SK-N-SH (cell line): ENCODE measurements at regions not wholly inside any gene's neighbourhood (a gene's known extent, or its start where the extent isn't known, plus 50 kb on each side); places are given as distances from the start of the nearest gene placed in this dataset.

Experiments used
- CTCF ChIA-PET: fragments of 300-600, 350-600 bp; formaldehyde crosslinking; extraction: SDS; loops from one replicate; lab custom pipeline; 2021; lab: Yijun Ruan, JAX
- POLR2A ChIA-PET: fragments of 350-600 bp; sonication (Branson Sonifier 250); formaldehyde crosslinking; extraction: SDS; loops from one replicate; lab custom pipeline; 2020; ENCODE audit warnings: antibody characterized with exemption, inconsistent platforms; lab: Yijun Ruan, JAX
- DNase-seq: peaks from one replicate; pipeline ENCODE4 v3.0.0; 2012
- H2AFZ ChIP-seq: fragments of 200-600 bp; sonication (generic); 2 replicates; pipeline ENCODE4 v1.8.1; 2016; ENCODE audit warnings: antibody characterized with exemption, mild to moderate bottlenecking, low read depth
- H3F3A ChIP-seq: fragments of 200-600 bp; sonication (generic); replicated peaks from 2 replicates; pipeline ENCODE3; 2016; ENCODE audit warnings: antibody characterized with exemption, mild to moderate bottlenecking; ENCODE audit not compliant: insufficient read depth
- H3K27ac ChIP-seq, 2 experiments: fragments of 200-500 bp in 1 of 2; fragments of 200-600 bp in 1 of 2; sonication (Bioruptor generic) in 1 of 2; sonication (generic), shearing (Covaris generic) in 1 of 2; 2 replicates each; pipeline versions ENCODE4 v1.5.1 to v1.6.1; 2014 to 2016; ENCODE audit warnings: low read depth in 2 of 2, inconsistent platforms in 1 of 2, low read length in 1 of 2, mild to moderate bottlenecking in 1 of 2, mixed read lengths in 1 of 2
- H3K27me3 ChIP-seq: fragments of 200-600 bp; sonication (generic), shearing (Covaris generic); 2 replicates; pipeline ENCODE4 v1.6.1; 2016; ENCODE audit warnings: mixed run types; ENCODE audit not compliant: insufficient read depth
- H3K36me3 ChIP-seq, 2 experiments: fragments of 200-500 bp in 1 of 2; fragments of 200-600 bp in 1 of 2; sonication (Bioruptor generic) in 1 of 2; sonication (generic) in 1 of 2; replicated peaks in 1 of 2; 2 replicates each; pipeline versions ENCODE3 to v1.5.1; 2014 to 2016; ENCODE audit warnings: low read length in 1 of 2, mild to moderate bottlenecking in 1 of 2; ENCODE audit not compliant: insufficient read depth in 2 of 2, control insufficient read depth in 1 of 2
- H3K4me1 ChIP-seq, 2 experiments: fragments of 200-500 bp in 1 of 2; fragments of 200-600 bp in 1 of 2; sonication (Bioruptor generic) in 1 of 2; sonication (generic), shearing (Covaris generic) in 1 of 2; 2 replicates each; pipeline versions ENCODE4 v1.5.1 to v1.6.1; 2014 to 2016; ENCODE audit warnings: low read depth in 1 of 2, low read length in 1 of 2, mixed run types in 1 of 2; ENCODE audit not compliant: insufficient read depth in 2 of 2, control insufficient read depth in 1 of 2
- H3K4me2 ChIP-seq: fragments of 200-600 bp; sonication (generic), shearing (Covaris generic); 2 replicates; pipeline ENCODE4 v1.6.1; 2017; ENCODE audit warnings: mixed run types
- H3K4me3 ChIP-seq, 2 experiments: fragments of 200-500 bp in 1 of 2; fragments of 200-600 bp in 1 of 2; sonication (Bioruptor generic) in 1 of 2; sonication (generic), shearing (Covaris generic) in 1 of 2; 2 replicates each; pipeline versions ENCODE4 v1.5.1 to v1.8.1; 2014 to 2016; ENCODE audit warnings: low read depth in 2 of 2, inconsistent platforms in 1 of 2, low read length in 1 of 2, mild to moderate bottlenecking in 1 of 2, mixed read lengths in 1 of 2, moderate library complexity in 1 of 2
- H3K79me2 ChIP-seq: fragments of 200-600 bp; sonication (generic); 2 replicates; pipeline ENCODE4 v1.8.1; 2017; ENCODE audit warnings: mild to moderate bottlenecking; ENCODE audit not compliant: insufficient read depth
- H3K9ac ChIP-seq: fragments of 200-600 bp; sonication (generic); 2 replicates; pipeline ENCODE4 v1.6.1; 2017; ENCODE audit warnings: mixed run types
- H3K9me2 ChIP-seq: fragments of 200-600 bp; sonication (generic); 2 replicates; pipeline ENCODE4 v1.6.1; 2017; ENCODE audit warnings: mixed run types
- H3K9me3 ChIP-seq: fragments of 200-600 bp; sonication (generic); 2 replicates; pipeline ENCODE4 v1.6.1; 2017; ENCODE audit warnings: mixed run types, mild to moderate bottlenecking, moderate library complexity
- H4K20me1 ChIP-seq: fragments of 200-600 bp; sonication (generic); 2 replicates; pipeline ENCODE4 v1.6.1; 2017; ENCODE audit warnings: mild to moderate bottlenecking, mixed run types; ENCODE audit not compliant: insufficient read depth
- EP300 ChIP-seq, 2 experiments: IDR thresholded peaks; 2 replicates each; pipeline versions ENCODE4 v1.4.0 to v1.6.1; 2012; ENCODE audit warnings: borderline replicate concordance in 1 of 2, low read depth in 1 of 2, low read length in 1 of 2
- EZH2phosphoT487 ChIP-seq: fragments of 200-600 bp; sonication (generic); IDR thresholded peaks from 2 replicates; pipeline ENCODE4 v1.6.1; 2017; ENCODE audit warnings: low read depth, mixed run types, mild to moderate bottlenecking, antibody characterized with exemption, moderate library complexity, borderline replicate concordance
- FOXJ3 ChIP-seq: sonication (generic); formaldehyde crosslinking; IDR thresholded peaks from 2 replicates; pipeline ENCODE4 v1.5.1; 2020; ENCODE audit warnings: mild to moderate bottlenecking, missing genetic modification reagents
- FOXM1 ChIP-seq: IDR thresholded peaks from 2 replicates; pipeline ENCODE4 v1.4.0; 2012; ENCODE audit warnings: low read depth, mild to moderate bottlenecking
- GABPA ChIP-seq: IDR thresholded peaks from 2 replicates; pipeline ENCODE4 v1.4.0; 2012; ENCODE audit warnings: low read depth, mild to moderate bottlenecking
- GATA2 ChIP-seq: sonication (generic); formaldehyde crosslinking; IDR thresholded peaks from 2 replicates; pipeline ENCODE4 v1.5.0; 2020; ENCODE audit warnings: mild to moderate bottlenecking, missing genetic modification reagents
- JUND ChIP-seq: IDR thresholded peaks from 2 replicates; pipeline ENCODE4 v1.4.0; 2012
- NFIC ChIP-seq: IDR thresholded peaks from 2 replicates; pipeline ENCODE4 v1.4.0; 2012; ENCODE audit warnings: borderline replicate concordance
- RCOR1 ChIP-seq: fragments of 150-350 bp; IDR thresholded peaks from 2 replicates; pipeline ENCODE4 v1.6.1; 2017; ENCODE audit warnings: antibody characterized with exemption, low read length
- RFX5 ChIP-seq: IDR thresholded peaks from 2 replicates; pipeline ENCODE4 v1.6.1; 2012; ENCODE audit warnings: mild to moderate bottlenecking, improper control_type of control experiment, low read length
- RXRA ChIP-seq: IDR thresholded peaks from 2 replicates; pipeline ENCODE4 v1.4.0; 2012; ENCODE audit warnings: low read depth, mild to moderate bottlenecking, borderline replicate concordance
- SIN3A ChIP-seq: IDR thresholded peaks from 2 replicates; pipeline ENCODE4 v1.6.1; 2012; ENCODE audit warnings: low read depth, mild to moderate bottlenecking, low read length, moderate library complexity, borderline replicate concordance
- TAF1 ChIP-seq: IDR thresholded peaks from 2 replicates; pipeline ENCODE4 v1.6.1; 2012; ENCODE audit warnings: low read depth, mild to moderate bottlenecking, low read length, moderate library complexity, borderline replicate concordance
- TEAD4 ChIP-seq: IDR thresholded peaks from 2 replicates; pipeline ENCODE4 v1.4.0; 2012; ENCODE audit warnings: mild to moderate bottlenecking, borderline replicate concordance; ENCODE audit not compliant: insufficient read depth
- WGBS: methylation state at CpG from one replicate; pipeline ENCODE4 v1.1.6; 2017; ENCODE audit warnings: low lambda C conversion rate; 5-methylcytosine and 5-hydroxymethylcytosine counted together
- TF ChIP-seq, protein P1 (sequence below): IDR thresholded peaks from 2 replicates; pipeline ENCODE4 v1.6.1; 2012; ENCODE audit warnings: mild to moderate bottlenecking, low read depth, low read length, moderate library complexity
- TF ChIP-seq, protein P2 (sequence below): fragments of 150-350 bp; IDR thresholded peaks from 2 replicates; pipeline ENCODE4 v1.6.1; 2016; ENCODE audit warnings: mild to moderate bottlenecking, low read depth, low read length
- TF ChIP-seq, protein P3 (sequence below): IDR thresholded peaks from 2 replicates; pipeline ENCODE4 v1.4.0; 2012; ENCODE audit warnings: low read depth, borderline replicate concordance
- TF ChIP-seq, protein P4 (sequence below): fragments of 200-600 bp; sonication (generic); IDR thresholded peaks from 2 replicates; pipeline ENCODE4 v1.6.1; 2017; ENCODE audit warnings: antibody characterized with exemption, mild to moderate bottlenecking, moderate library complexity

DNA sequence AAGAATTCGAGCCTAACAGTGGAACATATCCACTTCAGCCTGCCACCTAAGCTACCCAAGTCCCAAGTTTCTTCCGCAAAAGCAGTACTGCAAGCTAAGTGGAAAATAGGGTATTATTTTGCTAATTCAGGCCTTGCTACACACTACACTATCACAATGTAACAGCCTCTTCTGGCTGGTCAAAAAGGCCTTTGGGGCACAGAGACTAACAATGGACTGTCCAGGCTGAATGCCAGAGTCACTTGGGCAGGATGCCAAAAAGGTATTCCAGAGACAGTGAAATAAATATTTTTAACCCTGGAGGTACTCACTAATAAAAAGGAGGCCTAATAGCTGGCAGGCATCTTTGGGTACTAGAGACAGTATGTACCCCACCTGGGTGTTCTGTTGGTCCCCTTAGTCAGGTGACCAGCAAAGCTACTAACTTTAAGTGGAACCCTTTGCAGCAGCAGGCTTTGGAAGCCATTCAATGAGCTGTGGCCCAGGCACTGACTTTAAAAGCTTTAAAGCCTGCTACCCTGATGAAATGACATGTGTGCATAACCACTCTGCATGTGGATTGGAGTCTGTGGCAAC, 692.1 kb downstream of the HTR1B start:
- ChIA-PET CTCF (interaction anchor here (0.6 kb wide), 1 partner anchor 493 kb away, joined by 3 read pairs; no protein-coding TSS in a partner anchor), POLR2A (no interaction called here)
- H3K9me2 ChIP-seq: no peaks in the 10 kb centered on the region
- no peaks in the 10 kb centered on the region for H4K20me1 ChIP-seq
- H3F3A ChIP-seq: no peaks in the 10 kb centered on the region
- H3K79me2 ChIP-seq: no peaks in the 10 kb centered on the region
- H3K36me3 ChIP-seq: no peaks in the 10 kb centered on the region
- H2AFZ ChIP-seq: no peak overlapping the region
- WGBS: 0% methylated on average over 2 of the region's 2 CpGs
- H3K4me2 ChIP-seq: no peak overlapping the region
- no peak overlapping the region for H3K27ac ChIP-seq
- H3K4me1 ChIP-seq: no peaks in the 10 kb centered on the region
- no peaks in the 10 kb centered on the region for H3K27me3 ChIP-seq
- no peak for DNase-seq
- H3K9me3 ChIP-seq: no peaks in the 10 kb centered on the region
- TF ChIP-seq EP300 (IDR thresholded peaks at IDR 0.05; ENCODE audit: borderline replicate concordance in 1 of 2, low read depth in 1 of 2, low read length in 1 of 2) (no peak), TEAD4 (no peak), TAF1 (no peak), RXRA (no peak)
- H3K9ac ChIP-seq: no peak overlapping the region
- H3K4me3 ChIP-seq: no peak overlapping the region

DNA sequence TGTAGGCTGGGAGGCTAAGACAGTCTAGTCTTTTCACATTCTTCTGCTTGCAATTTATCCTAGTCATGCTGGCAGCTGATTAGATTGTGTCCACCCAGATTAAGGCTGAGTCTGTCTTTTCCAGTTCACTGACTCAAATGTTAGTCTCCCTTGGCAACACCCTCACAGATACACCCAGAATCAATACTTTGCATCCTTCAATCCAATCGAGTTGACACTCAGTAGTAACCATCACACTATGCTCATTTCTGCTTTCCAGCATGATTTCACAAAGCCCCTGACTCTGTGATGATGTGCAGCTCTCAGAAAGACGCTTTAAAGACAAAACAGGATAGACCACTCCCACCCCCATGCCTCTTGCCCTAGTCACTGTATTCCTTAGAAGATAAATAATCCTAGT, 693.0 kb downstream of the HTR1B start:
- Histone ChIP-seq H3K27ac (no peak overlapping the region), H3K9me2 (no peaks in the 10 kb centered on the region), H3K9ac (no peak overlapping the region), H4K20me1 (no peaks in the 10 kb centered on the region)
- POLR2A ChIA-PET: no interaction called here
- TF ChIP-seq FOXM1: no peak
- no peak for TF ChIP-seq GABPA
- no peak for TF ChIP-seq EZH2phosphoT487
- TF ChIP-seq, protein P1, sequence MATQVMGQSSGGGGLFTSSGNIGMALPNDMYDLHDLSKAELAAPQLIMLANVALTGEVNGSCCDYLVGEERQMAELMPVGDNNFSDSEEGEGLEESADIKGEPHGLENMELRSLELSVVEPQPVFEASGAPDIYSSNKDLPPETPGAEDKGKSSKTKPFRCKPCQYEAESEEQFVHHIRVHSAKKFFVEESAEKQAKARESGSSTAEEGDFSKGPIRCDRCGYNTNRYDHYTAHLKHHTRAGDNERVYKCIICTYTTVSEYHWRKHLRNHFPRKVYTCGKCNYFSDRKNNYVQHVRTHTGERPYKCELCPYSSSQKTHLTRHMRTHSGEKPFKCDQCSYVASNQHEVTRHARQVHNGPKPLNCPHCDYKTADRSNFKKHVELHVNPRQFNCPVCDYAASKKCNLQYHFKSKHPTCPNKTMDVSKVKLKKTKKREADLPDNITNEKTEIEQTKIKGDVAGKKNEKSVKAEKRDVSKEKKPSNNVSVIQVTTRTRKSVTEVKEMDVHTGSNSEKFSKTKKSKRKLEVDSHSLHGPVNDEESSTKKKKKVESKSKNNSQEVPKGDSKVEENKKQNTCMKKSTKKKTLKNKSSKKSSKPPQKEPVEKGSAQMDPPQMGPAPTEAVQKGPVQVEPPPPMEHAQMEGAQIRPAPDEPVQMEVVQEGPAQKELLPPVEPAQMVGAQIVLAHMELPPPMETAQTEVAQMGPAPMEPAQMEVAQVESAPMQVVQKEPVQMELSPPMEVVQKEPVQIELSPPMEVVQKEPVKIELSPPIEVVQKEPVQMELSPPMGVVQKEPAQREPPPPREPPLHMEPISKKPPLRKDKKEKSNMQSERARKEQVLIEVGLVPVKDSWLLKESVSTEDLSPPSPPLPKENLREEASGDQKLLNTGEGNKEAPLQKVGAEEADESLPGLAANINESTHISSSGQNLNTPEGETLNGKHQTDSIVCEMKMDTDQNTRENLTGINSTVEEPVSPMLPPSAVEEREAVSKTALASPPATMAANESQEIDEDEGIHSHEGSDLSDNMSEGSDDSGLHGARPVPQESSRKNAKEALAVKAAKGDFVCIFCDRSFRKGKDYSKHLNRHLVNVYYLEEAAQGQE: no peak
- no peak for TF ChIP-seq RXRA
- no peak for TF ChIP-seq GATA2
- TF ChIP-seq FOXJ3 (CRISPR knock-in tag): no peak
- no peak for TF ChIP-seq SIN3A
- TF ChIP-seq RCOR1: no peak
- TF ChIP-seq, protein P2, sequence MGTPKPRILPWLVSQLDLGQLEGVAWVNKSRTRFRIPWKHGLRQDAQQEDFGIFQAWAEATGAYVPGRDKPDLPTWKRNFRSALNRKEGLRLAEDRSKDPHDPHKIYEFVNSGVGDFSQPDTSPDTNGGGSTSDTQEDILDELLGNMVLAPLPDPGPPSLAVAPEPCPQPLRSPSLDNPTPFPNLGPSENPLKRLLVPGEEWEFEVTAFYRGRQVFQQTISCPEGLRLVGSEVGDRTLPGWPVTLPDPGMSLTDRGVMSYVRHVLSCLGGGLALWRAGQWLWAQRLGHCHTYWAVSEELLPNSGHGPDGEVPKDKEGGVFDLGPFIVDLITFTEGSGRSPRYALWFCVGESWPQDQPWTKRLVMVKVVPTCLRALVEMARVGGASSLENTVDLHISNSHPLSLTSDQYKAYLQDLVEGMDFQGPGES: no peak
- TF ChIP-seq, protein P3, sequence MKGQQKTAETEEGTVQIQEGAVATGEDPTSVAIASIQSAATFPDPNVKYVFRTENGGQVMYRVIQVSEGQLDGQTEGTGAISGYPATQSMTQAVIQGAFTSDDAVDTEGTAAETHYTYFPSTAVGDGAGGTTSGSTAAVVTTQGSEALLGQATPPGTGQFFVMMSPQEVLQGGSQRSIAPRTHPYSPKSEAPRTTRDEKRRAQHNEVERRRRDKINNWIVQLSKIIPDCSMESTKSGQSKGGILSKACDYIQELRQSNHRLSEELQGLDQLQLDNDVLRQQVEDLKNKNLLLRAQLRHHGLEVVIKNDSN: no peak
- no peak for TF ChIP-seq EP300 (IDR thresholded peaks at IDR 0.05; ENCODE audit: borderline replicate concordance in 1 of 2, low read depth in 1 of 2, low read length in 1 of 2)
- TF ChIP-seq NFIC: no peak
- TF ChIP-seq, protein P4, sequence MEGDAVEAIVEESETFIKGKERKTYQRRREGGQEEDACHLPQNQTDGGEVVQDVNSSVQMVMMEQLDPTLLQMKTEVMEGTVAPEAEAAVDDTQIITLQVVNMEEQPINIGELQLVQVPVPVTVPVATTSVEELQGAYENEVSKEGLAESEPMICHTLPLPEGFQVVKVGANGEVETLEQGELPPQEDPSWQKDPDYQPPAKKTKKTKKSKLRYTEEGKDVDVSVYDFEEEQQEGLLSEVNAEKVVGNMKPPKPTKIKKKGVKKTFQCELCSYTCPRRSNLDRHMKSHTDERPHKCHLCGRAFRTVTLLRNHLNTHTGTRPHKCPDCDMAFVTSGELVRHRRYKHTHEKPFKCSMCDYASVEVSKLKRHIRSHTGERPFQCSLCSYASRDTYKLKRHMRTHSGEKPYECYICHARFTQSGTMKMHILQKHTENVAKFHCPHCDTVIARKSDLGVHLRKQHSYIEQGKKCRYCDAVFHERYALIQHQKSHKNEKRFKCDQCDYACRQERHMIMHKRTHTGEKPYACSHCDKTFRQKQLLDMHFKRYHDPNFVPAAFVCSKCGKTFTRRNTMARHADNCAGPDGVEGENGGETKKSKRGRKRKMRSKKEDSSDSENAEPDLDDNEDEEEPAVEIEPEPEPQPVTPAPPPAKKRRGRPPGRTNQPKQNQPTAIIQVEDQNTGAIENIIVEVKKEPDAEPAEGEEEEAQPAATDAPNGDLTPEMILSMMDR: no peak
- TF ChIP-seq JUND: no peak
- no peak for TF ChIP-seq RFX5
- TF ChIP-seq, all 33 proteins: peak for 0
- CTCF ChIA-PET: no interaction called here
- DNase-seq: no peak
- 7% methylated on average over 2 of the region's 2 CpGs for WGBS
- no peaks in the 10 kb centered on the region for H3K79me2 ChIP-seq
- H3K27me3 ChIP-seq: no peaks in the 10 kb centered on the region
- no peaks in the 10 kb centered on the region for H3F3A ChIP-seq
- H3K4me2 ChIP-seq: no peak overlapping the region
- no peaks in the 10 kb centered on the region for H3K9me3 ChIP-seq
- H3K4me3 ChIP-seq: no peak overlapping the region
- no peaks in the 10 kb centered on the region for H3K36me3 ChIP-seq
- no peak overlapping the region for H2AFZ ChIP-seq
- no peaks in the 10 kb centered on the region for H3K4me1 ChIP-seq
